ENCODE measurements at regions not wholly inside any gene's neighbourhood (a gene's known extent, or its start where the extent isn't known, plus 50 kb on each side); places are given as distances from the start of the nearest gene placed in this dataset.
A peak's percentile ranks its signal among the peaks of the same experiment; 100 is the strongest.

DNA sequence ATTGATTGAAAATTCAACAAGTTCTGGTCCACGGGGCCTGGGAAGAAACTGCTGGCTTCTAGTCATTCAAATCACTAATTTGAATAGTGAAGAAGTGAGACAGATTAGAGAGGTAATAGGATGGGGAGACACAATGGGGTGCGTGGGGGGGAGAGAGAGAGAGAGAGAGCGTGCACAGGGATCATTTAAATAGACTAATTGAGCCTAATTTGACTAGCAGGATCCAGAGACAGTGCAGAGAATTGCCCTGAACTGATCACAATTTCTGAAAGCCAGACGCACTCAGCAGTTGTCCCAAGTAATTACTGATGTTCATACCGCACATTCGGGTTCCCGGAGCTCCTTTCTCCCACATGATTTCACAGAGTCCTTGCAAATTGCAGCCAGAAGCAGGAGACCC lies 50.3 kb upstream of the C5orf58 start:
- Histone ChIP-seq H4K12ac (ENCODE audit: low read depth, low read length) (no peak overlapping the region), H2AFZ (ENCODE audit: insufficient read depth, low read length, poor library complexity) (no peak overlapping the region), H3K4me2 (ENCODE audit: low read length) (no peak overlapping the region), H3K27me3 (ENCODE audit: insufficient read depth, low read length) (no peaks in the 10 kb centered on the region), H3K4ac (ENCODE audit: low read depth, low read length) (no peak overlapping the region), H2BK120ac (ENCODE audit: insufficient read depth, low read length, poor library complexity) (no peak overlapping the region), H2AK5ac (ENCODE audit: low read length) (no peak overlapping the region), H3K79me2 (ENCODE audit: control insufficient read depth, insufficient read depth, low read length, poor library complexity) (no peaks in the 10 kb centered on the region), H3K23ac (ENCODE audit: low read length) (no peak overlapping the region), H3K79me1 (ENCODE audit: low read length) (no peaks in the 10 kb centered on the region), H3K18ac (ENCODE audit: low read length) (no peak overlapping the region), H3K36me3 (ENCODE audit: control insufficient read depth in 1 of 2, insufficient read depth in 2 of 2, low read length in 2 of 2) (no peaks in the 10 kb centered on the region), H3K4me3 (ENCODE audit: low read depth, low read length) (no peak overlapping the region), H3K27ac (ENCODE audit: low read depth, low read length) (no peak overlapping the region), H3K9me3 (ENCODE audit: insufficient read depth, low read depth, low read length) (no peaks in the 10 kb centered on the region), H4K91ac (ENCODE audit: low read depth, low read length) (no peak overlapping the region), H3K4me1 (ENCODE audit: control insufficient read depth in 1 of 2, insufficient read depth in 2 of 2, low read length in 2 of 2) (peaks cover 12 to 14% of the 10 kb centered on the region in 2 experiments), H2BK5ac (ENCODE audit: low read depth, low read length, poor library complexity) (no peak overlapping the region), H3K9ac (ENCODE audit: low read length) (peak overlapping the region; percentile 1), H3K14ac (ENCODE audit: low read length) (no peak overlapping the region), H2BK12ac (ENCODE audit: low read length) (no peak overlapping the region), H4K8ac (ENCODE audit: low read depth, low read length) (no peak overlapping the region)
- WGBS (ENCODE audit: extremely low coverage, insufficient coverage, insufficient read length): no CpG with 5 or more reads among the region's 7 CpGs
- no peak for DNase-seq

All from trophoblast cell (in vitro differentiated cells and primary cell).